C4-2B (cell line): ENCODE measurements at regions not wholly inside any gene's neighbourhood (a gene's known extent, or its start where the extent isn't known, plus 50 kb on each side); places are given as distances from the start of the nearest gene placed in this dataset.

Experiments
- CTCF ChIP-seq: fragments of 450-650 bp; conservative IDR thresholded peaks from 2 replicates; pipeline ENCODE4 v1.5.1; 2017; ENCODE audit warnings: mild to moderate bottlenecking
- ZFX ChIP-seq: fragments of 450-650 bp; IDR thresholded peaks from 2 replicates; pipeline ENCODE4 v1.6.1; 2017

DNA sequence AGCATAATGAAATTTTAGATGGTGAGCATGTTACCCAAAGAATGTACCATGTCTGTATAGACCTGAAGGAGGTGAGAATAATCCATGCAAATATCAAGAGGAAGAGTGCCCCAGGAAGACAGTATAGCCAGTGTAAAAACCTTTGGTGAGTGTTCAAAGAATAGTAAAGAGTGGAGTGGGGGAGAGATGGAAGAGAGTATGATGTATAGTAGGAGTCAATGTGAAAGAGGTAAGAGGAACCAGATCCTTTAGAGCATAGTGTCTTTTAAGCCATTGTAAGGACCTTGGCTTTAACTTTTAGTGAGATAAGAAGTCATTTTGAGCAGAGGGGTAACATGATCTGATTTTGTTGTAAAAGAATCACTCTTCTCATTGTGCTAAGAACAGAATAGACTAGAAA lies 1052.3 kb upstream of the ZEB2 start:
- TF ChIP-seq CTCF (no peak), ZFX (no peak)
